ENCODE measurements at regions not wholly inside any gene's neighbourhood (a gene's known extent, or its start where the extent isn't known, plus 50 kb on each side); places are given as distances from the start of the nearest gene placed in this dataset.
"Not testable (repeated sequence)": the region's sequence is repeated elsewhere in the genome, so short reads cannot be mapped to it uniquely, and the experiment has no call there.

DNA sequence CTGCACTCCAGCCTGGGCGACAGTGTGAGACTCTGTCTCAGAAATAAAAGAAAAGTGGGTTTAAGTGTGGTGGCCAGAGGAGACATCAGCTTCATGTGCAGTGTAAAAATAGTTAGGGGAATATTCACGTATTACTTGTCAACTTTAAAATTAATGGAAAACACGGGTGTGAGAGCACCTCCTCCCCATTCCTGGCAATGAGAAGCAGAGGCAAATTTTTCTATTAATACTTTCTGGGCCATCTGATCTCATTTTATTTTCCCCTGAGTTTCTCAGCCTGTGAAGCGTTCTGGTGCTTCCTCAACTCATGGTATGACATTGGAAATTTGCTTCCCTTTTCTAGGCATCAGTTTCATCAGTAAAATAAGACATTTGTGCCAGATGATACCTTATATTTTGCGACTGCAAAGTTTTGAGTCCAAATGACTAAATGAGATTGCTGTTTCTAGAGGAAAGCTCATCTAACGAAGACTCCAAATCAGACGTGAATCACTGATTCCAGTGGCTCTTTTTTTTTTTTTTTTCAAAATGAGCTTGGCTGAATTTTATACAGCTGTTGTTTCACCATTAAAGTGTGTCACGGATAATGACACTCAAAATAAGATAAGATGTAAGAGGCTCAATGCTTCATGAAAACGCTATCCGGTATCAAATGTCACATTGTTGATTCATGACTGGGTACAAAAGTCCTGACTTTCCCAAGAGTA lies 104.6 kb downstream of the MSX2 start:
- no peak for FAIRE-seq

DNA sequence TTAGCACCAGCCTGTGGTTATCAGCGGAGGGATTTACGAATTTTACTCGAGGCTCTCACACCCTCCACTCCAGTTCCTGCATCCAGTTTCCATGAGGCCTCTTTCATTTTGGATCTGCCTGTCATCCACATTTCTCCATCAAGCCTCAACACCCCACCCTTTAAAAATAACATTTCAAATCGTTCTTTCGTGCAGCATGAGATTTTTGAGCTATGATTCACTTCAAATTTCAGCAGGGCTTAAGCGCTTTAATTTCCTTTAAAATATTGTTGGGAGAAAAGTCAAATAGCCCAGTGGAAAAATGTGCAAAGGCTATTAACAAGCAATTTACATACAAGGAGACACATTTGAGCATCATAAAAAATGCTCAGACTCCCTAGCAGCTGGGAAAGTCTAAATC lies 103.2 kb downstream of the MSX2 start:
- FAIRE-seq = no peak

DNA sequence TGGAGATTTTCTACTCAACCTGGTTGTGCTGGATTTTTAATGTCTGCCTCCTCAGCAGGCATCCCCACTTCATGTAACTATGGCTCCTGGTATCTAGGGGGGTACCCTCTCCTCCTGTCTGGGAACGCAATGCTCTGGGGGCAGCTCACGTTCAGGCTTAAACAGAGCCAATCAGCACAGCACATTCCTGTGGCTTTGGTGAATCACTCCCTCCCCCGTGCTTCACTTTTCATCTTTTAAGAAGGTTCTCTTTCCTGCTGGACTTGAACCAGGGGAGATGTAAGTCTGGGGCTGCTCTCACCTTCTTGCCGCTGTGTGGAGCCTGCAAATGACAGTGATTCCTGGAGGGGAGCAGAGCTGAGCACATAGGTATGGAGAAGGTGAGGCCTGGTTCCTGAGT lies 101.2 kb downstream of the MSX2 start:
- no peak for FAIRE-seq

DNA sequence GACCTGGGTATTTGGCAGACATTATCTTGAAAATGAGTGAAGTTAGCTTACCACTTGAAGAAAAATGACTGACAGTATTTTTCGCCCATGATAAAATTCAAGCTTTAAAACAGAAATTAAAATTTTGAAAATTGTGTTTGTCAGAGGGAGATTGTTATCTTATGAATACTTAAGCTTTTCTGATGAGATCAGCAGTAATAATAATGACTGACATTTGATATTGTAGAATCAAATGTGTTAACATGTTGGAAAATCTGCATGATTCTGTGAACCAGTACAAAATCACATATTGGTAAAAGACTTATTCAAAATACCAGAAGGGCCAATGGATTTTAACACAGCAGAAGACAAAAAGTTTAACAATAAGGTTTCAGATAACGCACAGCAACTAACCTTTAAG lies 94.0 kb downstream of the MSX2 start:
- no peak for FAIRE-seq

DNA sequence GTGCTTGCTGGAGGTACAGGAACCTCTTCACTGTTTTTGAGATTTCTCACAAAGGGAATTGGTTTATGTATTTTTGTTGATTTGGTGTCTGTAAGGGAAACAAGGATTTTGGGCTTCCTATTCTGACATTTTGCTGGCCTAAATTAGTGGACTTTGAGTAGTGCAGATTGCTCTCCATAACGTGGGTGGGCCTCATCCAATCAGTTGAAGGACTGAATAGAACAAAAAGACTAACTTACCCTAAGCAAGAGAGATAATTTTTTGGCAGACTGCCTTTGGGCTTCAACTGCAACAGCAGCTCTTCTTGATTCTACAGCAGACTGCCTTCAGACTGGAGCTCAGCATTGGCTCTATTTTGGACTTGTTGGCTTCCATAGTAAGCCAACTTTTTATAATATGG lies 93.2 kb downstream of the MSX2 start:
- no peak for FAIRE-seq

DNA sequence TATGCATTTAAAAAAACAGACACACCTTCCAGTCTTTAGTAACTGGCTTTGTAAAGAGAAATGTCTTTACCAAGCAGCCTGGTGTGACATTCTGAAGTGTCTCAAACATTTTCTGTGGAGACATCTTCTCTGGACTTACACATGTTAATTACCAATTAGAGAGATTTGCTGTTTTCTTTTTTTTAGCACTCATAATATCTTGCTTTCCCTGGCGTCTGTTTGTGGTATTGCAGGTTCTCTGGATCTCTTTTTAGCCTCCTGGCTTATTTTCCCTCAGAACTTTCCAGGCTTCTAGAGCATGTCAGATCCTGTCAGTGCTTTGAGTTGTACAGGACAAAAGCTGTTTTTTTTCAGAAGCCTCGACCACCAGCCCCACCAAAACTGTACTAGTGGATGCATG lies 92.5 kb downstream of the MSX2 start:
- FAIRE-seq = no peak

DNA sequence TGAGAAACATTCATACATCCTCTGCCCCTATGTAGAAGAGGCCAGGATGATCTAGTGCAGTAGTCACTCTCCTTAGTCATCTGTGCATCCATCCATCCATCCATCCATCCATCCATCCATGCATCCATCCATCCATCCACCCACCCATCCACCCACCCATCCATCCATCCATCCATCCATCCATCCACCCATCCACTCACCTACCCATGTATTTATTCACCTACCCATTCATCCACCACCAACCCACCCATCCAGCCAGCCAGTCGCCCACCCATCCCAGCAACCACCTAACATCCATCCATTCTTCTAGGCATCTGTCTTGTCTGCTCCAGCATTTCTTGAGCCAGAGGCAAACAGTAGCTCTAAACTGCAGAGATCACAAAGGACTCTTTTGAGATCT lies 87.1 kb downstream of the MSX2 start:
- FAIRE-seq = no peak

DNA sequence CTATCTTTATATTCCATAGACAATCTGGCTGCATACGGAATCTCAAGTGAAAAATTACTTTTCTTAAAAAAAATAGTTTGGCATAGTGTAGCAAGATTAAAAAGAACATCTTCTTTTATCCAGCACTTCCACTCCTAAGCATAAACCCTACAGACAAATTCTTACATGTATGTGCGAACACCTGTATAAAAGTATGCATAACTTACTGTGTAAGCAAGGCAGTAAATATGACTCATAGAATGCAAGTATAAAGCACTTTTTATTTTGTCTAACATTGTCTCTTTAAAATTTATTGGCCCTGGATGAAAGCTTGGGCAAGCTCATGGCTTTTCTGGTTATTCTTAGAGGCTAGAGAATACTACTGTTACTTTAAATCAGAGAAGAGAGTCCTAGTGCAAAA lies 86.4 kb downstream of the MSX2 start:
- FAIRE-seq = no peak

DNA sequence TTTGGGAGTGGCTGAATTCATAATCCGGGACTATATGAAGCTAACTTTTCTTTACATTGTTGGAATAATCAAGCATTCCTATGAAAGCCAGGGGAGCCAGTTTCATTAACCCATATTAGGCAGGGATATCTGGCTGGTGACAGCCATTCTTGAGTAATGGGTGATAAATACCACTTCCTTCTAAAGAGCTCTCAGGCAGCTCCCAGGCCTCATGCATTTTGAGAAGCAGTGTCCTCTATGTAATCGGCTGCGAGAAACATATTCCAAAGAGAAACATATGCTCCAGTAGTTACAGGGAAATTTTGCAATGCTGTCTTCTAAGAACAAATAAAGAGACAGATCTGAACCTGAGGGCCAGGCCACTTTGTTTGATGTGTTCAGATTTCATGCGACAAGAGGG lies 83.1 kb downstream of the MSX2 start:
- no peak for FAIRE-seq

DNA sequence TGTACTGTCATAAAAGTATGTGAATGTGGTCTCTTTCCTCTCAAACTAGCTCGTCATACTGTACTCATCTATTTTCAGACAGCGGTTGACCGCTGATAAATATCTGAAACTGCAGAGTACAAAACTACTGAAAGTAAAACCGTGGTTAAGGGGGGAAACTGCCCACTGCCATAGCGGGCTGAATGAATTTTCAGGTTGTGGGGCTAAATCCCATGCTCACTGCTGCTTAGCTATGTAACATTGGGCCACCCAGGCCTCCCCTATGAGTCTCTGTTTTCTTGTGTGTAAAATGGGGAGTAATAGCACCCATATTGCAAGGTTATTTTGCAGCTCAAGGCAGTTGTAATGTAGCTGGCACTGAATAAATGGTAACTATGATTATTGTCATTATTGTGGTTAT lies 82.3 kb downstream of the MSX2 start:
- FAIRE-seq = no peak

DNA sequence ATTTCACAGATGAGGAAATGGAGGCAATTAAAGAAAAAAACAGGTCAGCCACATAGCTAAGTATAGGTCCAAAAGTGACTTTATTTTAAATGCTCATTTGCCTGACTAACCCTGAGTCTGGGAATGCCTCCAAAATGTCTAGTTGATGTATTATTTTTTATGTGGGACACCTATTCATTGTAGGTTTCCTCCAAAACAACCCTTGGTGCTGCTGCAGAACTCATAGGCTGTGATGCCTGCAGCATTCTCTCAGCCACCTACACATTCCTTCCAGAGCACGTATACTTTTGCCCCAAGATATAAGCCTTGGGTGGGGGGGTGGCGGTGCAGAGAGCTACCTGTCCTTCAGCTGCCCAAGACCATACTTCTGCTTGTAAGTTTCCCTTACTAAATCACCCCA lies 77.4 kb downstream of the MSX2 start:
- FAIRE-seq = no peak

DNA sequence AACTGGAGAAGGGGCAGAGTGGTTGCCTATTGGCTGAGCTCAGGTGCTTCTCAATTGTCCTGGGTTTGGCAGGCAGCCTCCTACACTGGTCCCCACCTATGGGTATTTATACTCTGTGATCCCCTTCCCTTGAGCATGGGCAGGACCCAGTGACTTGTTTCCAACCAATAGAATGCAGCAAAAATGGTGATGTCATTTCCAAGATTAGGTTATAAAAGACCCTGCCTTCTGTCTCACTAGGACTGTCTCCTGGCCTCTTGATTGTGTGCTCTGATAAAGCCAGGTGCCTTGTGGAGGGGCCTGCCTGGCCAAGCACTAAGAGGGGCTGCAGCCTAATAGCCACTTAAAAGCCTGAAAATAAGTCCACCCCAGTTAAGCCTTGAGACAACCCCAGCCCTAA lies 76.1 kb downstream of the MSX2 start:
- no peak for FAIRE-seq

DNA sequence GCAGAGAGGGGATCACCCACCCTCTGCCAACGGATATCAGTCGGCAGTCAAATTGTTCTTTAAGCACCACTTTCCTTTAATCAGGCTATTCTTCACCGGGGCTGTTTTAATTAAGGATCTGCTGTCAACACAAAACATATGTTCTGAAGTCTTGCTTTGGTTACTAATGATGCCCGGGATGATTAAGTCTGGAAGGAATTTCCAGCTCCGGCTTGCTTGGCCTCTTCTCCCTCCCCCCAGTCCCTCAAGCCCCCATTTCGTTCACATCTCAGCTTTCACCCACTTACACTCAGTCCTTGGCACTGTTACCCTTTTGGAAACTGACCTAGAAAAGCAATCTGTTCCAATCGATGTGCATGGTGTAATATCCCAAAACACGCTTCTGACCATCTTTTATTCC lies 74.7 kb downstream of the MSX2 start:
- FAIRE-seq = no peak

DNA sequence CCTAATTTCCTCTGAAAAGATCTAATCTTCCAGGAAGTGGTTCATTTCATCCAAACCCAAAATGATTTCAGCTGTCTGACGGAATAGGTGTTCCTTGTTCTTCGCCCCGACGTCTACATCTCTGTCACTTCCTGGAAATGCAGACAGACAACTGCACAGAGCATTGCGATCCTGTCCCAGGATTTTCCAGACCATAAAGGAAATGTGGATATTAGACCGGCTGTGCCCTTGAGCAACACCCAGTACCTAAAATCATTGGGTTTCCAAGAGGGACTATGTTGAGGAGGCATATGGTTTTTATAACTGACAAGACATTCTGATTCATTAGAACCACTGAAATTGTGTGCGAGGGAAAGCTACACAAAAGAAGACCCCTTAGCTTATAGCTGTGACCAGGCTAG lies 74.2 kb downstream of the MSX2 start:
- no peak for FAIRE-seq

DNA sequence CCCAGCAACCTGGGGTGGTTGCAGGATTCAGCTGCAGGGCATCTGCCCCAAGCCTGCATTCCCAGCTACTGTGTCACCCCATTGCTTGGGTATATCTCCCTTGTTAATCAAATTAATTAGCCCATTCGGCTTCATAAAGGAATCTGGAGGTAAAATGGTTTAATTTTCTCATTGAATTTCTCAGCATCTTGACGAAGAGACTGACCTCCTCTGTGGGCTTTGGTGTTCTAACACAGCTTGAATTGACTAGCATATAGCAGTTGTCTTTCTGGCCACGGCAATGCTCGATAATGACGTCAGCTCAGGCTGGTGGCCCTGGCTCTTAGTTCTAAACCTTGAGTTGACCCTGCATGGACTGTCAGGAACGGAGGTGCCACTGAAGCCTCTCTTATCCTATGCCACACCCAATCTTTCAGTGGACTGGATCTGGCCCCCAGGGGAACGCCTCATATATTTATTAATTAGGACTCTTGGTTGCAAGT lies 72.4 kb downstream of the MSX2 start:
- no peak for FAIRE-seq

DNA sequence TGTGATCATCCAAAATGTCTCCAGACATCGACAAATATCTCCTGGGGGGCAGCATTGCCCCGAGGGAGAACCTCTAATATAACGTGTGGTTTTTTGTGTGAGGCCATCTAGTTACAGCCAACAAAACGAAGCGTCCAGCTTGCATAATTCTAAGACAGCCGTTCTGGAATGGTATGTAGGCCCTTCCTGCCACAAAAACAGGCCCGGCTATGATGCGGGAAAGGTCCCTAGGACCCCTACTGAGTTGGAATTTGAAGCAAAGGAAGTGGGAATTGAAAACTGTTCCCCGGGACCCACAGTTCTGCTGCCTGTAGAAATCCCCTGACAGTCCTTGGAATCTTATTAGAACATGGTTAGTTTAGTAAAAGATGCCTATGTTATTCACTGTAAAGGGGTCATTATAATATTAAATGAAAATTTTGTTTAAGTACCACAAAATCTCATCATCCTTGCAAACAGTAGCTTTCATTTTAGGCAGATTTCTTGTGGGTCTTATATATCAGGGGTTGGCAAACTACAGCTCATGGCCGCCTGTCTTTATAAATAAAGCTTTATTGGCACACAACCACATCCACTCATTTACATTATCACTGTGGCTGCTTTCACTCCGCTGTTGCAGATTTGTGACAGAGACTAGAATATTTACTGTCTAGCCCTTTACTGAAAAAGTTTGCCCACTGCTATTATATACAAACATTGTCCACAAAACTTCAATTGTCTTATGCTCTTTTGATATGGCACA lies 70.7 kb downstream of the MSX2 start:
- no peak for FAIRE-seq

DNA sequence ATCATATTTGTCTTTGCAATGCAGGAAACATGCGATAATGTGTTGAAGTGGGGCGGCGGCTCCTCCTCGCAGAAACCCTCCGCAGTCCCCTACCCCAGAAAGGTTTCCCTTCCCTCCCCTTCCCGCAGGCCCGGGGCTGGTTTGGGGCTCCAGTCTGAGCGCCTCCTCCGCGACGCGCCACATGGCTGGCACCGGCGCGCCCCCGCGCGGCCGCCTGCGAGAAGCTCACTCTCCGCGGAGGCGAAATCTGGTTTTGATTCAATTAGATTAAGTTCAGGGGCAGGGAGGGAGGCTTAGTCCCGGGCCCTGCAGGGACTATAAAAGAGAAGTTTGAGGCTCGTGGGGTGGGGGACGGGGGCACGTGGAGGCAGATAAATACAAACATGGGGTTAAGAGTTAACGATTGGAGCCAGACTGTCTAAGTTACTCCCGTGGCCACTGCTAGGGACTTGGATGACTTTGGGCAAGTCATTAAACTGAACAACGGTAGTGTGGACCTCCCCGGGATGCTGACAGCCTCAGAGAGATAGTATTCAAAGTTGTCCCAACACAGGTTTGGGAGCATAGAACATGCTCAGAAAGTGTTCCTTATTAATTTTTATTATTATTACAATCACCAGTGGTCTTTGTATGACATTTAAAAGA lies 69.4 kb downstream of the MSX2 start:
- peak; percentile 83 for FAIRE-seq

DNA sequence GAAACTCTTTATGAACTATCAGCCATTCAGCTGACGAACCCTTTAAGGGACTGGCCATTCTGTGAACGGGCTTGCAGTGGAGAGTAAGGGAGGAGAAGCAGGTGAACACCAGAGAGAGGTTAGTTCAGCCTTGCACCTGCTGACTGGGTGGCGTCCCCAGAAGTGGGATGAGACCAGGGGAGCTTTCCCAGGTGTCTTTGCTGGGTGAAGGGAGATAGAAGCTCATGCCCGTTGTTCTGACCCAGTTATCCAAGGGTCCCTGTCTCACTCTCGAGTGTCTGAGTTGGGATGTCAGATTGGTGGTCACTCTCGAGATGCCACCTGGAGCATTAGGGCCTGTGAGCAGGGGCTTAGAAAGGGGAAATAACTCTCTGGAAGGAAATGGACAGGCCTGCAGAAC lies 68.7 kb downstream of the MSX2 start:
- FAIRE-seq = no peak

DNA sequence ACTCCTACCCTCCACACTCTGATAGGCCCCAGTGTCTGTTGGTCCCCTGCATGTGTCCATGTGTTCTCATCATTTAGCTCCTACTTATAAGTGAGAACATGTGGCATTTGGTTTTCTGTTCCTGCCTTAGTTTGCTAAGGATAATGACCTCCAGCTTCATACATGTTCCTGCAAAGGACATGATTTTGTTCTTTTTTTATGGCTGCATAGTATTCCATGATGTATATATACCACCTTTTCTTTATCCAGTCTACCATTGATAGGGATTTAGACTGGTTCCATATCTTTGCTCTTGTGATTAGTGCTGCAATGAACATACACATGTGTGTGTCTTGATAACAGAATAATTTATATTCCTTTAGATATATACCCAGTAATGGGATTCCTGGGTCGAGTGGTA lies 67.9 kb downstream of the MSX2 start:
- FAIRE-seq = not testable (repeated sequence)

DNA sequence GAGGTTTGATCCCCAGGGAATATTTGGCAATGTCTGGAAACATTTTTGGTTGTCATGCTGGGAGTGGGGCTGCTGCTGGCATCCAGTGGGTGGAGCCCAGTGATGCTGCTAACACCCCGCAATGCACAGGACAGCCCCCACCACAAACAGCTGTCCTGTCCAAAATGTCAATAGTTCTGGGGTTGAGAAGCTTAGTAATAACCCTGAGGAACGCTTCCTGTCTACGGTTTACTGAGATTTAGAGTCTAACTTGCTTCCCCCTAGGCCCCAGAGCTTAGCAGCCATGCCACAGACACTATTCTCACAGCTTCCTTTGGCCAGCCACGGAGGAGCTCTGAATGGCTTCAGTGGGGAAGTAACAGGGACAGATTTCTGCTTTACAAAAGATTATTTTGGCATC lies 66.5 kb downstream of the MSX2 start:
- no peak for FAIRE-seq

DNA sequence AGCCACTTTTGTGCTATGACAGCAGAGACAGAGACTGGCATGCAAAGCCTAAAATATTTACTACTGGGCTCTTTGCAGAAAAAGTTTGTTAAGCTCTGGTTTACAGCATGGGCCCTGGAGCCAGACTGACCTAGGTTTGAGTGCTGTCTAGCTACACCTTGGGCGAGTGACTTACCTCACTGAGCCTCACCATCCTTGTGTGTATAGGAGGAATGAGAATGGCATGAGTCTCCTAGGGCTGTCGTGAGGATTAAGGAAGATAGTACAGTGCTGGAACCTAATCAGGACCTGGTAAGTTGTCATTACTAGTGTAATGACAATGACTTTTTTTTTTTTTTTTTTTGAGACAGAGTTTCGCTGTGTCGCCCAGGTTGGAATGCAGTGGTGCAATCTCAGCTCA lies 65.2 kb downstream of the MSX2 start:
- no peak for FAIRE-seq

DNA sequence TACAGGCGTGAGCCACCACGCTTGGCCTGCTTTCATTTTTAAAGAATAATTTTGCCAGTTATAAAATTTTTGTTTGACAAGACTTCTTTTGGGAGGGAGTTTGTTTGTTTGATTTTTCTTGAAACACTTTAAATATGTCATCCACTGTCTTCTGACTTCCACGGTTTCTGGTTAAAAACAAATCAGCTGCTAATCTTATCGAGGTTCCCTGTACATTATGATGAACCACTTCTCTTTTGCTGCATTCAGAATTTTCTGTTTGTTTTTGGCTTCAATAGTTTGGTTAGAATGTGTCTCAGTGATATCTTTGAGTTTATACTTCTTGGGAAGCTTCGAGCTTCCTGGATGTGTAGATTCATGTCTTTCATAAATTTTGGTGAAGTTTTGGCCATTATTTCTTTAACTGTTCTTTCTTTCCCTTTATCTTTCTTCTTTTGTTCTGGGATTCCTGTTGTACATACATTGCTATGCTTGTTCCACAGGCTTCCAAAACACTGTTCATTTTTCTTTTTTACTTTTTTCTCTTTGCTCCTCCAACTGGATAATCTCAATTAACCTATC lies 60.8 kb downstream of the MSX2 start:
- FAIRE-seq = no peak

Measured in endometrium (tissue), 2 donors.